Left lung (tissue), 4 donors: ENCODE measurements at regions not wholly inside any gene's neighbourhood (a gene's known extent, or its start where the extent isn't known, plus 50 kb on each side); places are given as distances from the start of the nearest gene placed in this dataset.
A peak's percentile ranks its signal among the peaks of the same experiment; 100 is the strongest.

Experiments
- ATAC-seq: fragments of 200-7000 bp; cut with Tn5 transposase; one replicate; pipeline ENCODE4 v1.9.1; 2020; ENCODE audit warnings: moderate library complexity
- DNase-seq, 4 donors: peaks; one replicate each; pipeline ENCODE4 v3.0.0-alpha.2; 2013 to 2020
- H3K27ac ChIP-seq, 2 donors: fragments of 200-600 bp; sonication (generic) in 1 of 2; one replicate each; pipeline versions ENCODE4 v1.5.0 to v1.8.0; 2020 to 2021
- H3K27me3 ChIP-seq, 2 donors: fragments of 200-600 bp; sonication (generic) in 1 of 2; one replicate each; pipeline versions ENCODE4 v1.5.0 to v1.8.0; 2020 to 2021
- H3K36me3 ChIP-seq, 2 donors: fragments of 200-600 bp; sonication (generic) in 1 of 2; one replicate each; pipeline versions ENCODE4 v1.5.0 to v1.8.0; 2020 to 2021
- H3K4me1 ChIP-seq, 2 donors: fragments of 200-600 bp; one replicate each; pipeline ENCODE4 v1.8.0; 2021
- H3K4me3 ChIP-seq, 2 donors: fragments of 200-600 bp; sonication (generic) in 1 of 2; one replicate each; pipeline versions ENCODE4 v1.5.0 to v1.8.0; 2020 to 2021; ENCODE audit warnings: mild to moderate bottlenecking in 1 of 2
- H3K9me3 ChIP-seq, 2 donors: fragments of 200-600 bp; sonication (generic) in 1 of 2; one replicate each; pipeline versions ENCODE4 v1.5.0 to v1.8.0; 2020 to 2021
- intact Hi-C, 2 donors: fragments of 100-400 bp; cut with DNase I; formaldehyde crosslinking; loops; one replicate each; pipeline versions ENCODE4 v1.11.2 to v1.14.2; 2022
- TF ChIP-seq, protein P1 (sequence below), 2 donors: fragments of 200-600 bp; sonication (generic) in 1 of 2; IDR thresholded peaks; one replicate each; pipeline versions ENCODE4 v1.5.0 to v1.8.0; 2021; ENCODE audit warnings: antibody characterized with exemption in 2 of 2
- donor health status: DM: no; HTN: yes; CAD: no.
- donor health status: DM: no; HTN: no; CAD: no.

DNA sequence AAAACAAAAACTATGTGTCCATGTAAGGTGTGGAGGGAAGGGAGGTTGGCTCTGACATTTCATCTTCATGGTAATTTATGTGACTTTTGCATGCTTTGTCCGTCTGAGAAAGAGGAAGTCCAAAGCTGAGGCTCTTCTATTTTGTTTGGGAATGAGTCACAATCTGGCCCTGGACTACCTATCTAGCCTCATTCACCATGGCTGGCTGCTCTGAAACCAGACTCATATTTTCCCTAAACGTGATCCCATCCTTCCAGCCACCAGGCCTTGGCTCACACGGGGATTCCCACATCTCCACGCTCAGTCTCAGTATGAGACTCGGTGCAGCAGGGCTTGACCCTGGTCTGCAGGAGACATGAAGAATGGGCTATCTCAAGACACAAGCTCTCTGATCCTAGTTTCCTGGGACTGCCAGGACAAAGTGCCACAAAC lies 672.8 kb downstream of the ACTL7B start:
- H3K4me1 ChIP-seq: no peaks in the 10 kb centered on the region
- H3K36me3 ChIP-seq: no peaks in the 10 kb centered on the region
- intact Hi-C loops: no loop called here
- no peak for DNase-seq
- no peak overlapping the region for H3K4me3 ChIP-seq
- ATAC-seq: peak; percentile 43
- H3K27me3 ChIP-seq: no peaks in the 10 kb centered on the region
- TF ChIP-seq, protein P1, sequence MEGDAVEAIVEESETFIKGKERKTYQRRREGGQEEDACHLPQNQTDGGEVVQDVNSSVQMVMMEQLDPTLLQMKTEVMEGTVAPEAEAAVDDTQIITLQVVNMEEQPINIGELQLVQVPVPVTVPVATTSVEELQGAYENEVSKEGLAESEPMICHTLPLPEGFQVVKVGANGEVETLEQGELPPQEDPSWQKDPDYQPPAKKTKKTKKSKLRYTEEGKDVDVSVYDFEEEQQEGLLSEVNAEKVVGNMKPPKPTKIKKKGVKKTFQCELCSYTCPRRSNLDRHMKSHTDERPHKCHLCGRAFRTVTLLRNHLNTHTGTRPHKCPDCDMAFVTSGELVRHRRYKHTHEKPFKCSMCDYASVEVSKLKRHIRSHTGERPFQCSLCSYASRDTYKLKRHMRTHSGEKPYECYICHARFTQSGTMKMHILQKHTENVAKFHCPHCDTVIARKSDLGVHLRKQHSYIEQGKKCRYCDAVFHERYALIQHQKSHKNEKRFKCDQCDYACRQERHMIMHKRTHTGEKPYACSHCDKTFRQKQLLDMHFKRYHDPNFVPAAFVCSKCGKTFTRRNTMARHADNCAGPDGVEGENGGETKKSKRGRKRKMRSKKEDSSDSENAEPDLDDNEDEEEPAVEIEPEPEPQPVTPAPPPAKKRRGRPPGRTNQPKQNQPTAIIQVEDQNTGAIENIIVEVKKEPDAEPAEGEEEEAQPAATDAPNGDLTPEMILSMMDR (IDR thresholded peaks at IDR 0.05): no peak
- H3K27ac ChIP-seq: no peak overlapping the region
- no peaks in the 10 kb centered on the region for H3K9me3 ChIP-seq

- Histone ChIP-seq H3K4me3 (no peak overlapping the region), H3K27me3 (no peaks in the 10 kb centered on the region), H3K36me3 (no peaks in the 10 kb centered on the region), H3K4me1 (no peaks in the 10 kb centered on the region), H3K9me3 (no peaks in the 10 kb centered on the region), H3K27ac (no peak overlapping the region)
- TF ChIP-seq, protein P1 (IDR thresholded peaks at IDR 0.05): no peak
- DNase-seq (no peak), ATAC-seq (no peak)
- intact Hi-C loops: no loop called here
These were observed 673.5 kb downstream of the ACTL7B start for GRCh38 chr9:108182270-108182669.

- Histone ChIP-seq H3K4me1 (no peaks in the 10 kb centered on the region), H3K9me3 (no peaks in the 10 kb centered on the region), H3K4me3 (no peak overlapping the region), H3K36me3 (no peaks in the 10 kb centered on the region), H3K27ac (no peak overlapping the region), H3K27me3 (no peaks in the 10 kb centered on the region)
- TF ChIP-seq, protein P1 (IDR thresholded peaks at IDR 0.05): no peak
- no peak for ATAC-seq
- DNase-seq: no peak
- intact Hi-C loops: no loop called here
These were observed 674.3 kb downstream of the ACTL7B start for GRCh38 chr9:108181441-108181840.

GRCh38 chr9:108180541-108180940 lies 675.2 kb downstream of the ACTL7B start:
- TF ChIP-seq, protein P1 (IDR thresholded peaks at IDR 0.05): no peak
- Histone ChIP-seq H3K27me3 (no peaks in the 10 kb centered on the region), H3K9me3 (no peaks in the 10 kb centered on the region), H3K4me3 (no peak overlapping the region), H3K4me1 (no peaks in the 10 kb centered on the region), H3K27ac (no peak overlapping the region), H3K36me3 (no peaks in the 10 kb centered on the region)
- peak in 1 of 4 donors; percentile 53 for DNase-seq
- intact Hi-C loops: no loop called here
- no peak for ATAC-seq

DNA sequence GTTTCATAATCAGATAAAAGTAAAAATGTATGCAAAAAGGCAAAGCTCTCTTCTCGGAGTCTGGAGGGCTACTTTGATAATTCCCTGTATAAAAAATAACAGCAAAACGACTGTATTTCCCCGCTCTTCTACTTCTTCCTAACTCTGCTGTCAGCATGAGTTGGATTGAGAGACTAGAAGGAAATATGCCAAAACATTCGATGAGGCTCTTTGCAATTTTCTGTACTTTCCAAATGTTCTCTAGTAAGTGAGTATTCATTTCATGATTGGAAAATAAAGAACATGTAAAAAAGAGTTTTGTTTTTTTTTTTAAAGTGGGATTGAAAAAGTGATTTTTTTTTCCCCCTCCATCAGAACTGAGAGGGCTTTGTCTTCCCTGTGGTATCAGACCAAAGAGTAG lies 677.5 kb downstream of the ACTL7B start:
- intact Hi-C loops: no loop called here
- no peak overlapping the region for H3K27ac ChIP-seq

More for the DNA sequence above, 677.5 kb downstream of the ACTL7B start:
- DNase-seq: no peak
- Histone ChIP-seq H3K36me3 (no peaks in the 10 kb centered on the region), H3K4me3 (no peak overlapping the region), H3K4me1 (no peaks in the 10 kb centered on the region), H3K9me3 (no peaks in the 10 kb centered on the region), H3K27me3 (no peaks in the 10 kb centered on the region)
- no peak for ATAC-seq
- TF ChIP-seq, protein P1 (IDR thresholded peaks at IDR 0.05): no peak
